ENCODE measurements at regions not wholly inside any gene's neighbourhood (a gene's known extent, or its start where the extent isn't known, plus 50 kb on each side); places are given as distances from the start of the nearest gene placed in this dataset.

DNA sequence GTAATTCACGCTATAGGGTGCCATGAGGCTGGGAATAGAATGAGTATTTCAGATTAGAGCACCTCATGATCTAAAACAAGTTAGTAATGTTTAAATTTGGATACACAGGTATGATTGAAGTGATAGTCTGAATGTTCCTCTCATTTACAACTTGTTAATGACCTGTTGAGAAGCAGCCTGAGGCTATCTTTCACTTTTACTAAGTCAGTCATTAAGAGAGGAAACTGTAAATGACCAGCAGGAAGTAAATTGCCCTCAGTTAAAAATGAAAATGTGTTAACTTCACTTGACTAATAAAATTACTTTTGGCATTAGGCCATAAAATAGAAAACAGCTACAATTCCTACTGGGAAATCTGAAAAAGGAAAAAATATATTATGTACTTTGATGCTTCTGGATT is 1042.0 kb downstream of the DNAJB9 start:
- H4K20me1 ChIP-seq (ENCODE audit: insufficient read depth, low read length) = no peaks in the 10 kb centered on the region
- H3K4me2 ChIP-seq (replicated peaks; ENCODE audit: extremely low read depth, low read length, poor library complexity, severe bottlenecking) = no peak overlapping the region
- no peaks in the 10 kb centered on the region for H3K4me1 Mint-ChIP-seq
- DNase-seq = no peak
- H3K9me3 Mint-ChIP-seq = peaks cover 0 to 7% (median 3%) of the 10 kb centered on the region in 7 donors
- no peaks in the 10 kb centered on the region for H3K79me2 ChIP-seq (ENCODE audit: insufficient read depth, low read length)
- intact Hi-C loops (cut with micrococcal nuclease) = no loop called here
- TF ChIP-seq, protein P1, sequence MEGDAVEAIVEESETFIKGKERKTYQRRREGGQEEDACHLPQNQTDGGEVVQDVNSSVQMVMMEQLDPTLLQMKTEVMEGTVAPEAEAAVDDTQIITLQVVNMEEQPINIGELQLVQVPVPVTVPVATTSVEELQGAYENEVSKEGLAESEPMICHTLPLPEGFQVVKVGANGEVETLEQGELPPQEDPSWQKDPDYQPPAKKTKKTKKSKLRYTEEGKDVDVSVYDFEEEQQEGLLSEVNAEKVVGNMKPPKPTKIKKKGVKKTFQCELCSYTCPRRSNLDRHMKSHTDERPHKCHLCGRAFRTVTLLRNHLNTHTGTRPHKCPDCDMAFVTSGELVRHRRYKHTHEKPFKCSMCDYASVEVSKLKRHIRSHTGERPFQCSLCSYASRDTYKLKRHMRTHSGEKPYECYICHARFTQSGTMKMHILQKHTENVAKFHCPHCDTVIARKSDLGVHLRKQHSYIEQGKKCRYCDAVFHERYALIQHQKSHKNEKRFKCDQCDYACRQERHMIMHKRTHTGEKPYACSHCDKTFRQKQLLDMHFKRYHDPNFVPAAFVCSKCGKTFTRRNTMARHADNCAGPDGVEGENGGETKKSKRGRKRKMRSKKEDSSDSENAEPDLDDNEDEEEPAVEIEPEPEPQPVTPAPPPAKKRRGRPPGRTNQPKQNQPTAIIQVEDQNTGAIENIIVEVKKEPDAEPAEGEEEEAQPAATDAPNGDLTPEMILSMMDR (IDR thresholded peaks at IDR 0.05) = no peak
- no peaks in the 10 kb centered on the region for H3K27me3 Mint-ChIP-seq (ENCODE audit: low read depth in 3 of 3)
- H3K9ac ChIP-seq (ENCODE audit: insufficient read depth, low read length, poor library complexity, severe bottlenecking) = no peak overlapping the region
- H3K4me3 ChIP-seq (replicated peaks in 1 of 3; ENCODE audit: low read depth in 2 of 3, low read length in 3 of 3) = no peak overlapping the region
- H2AFZ ChIP-seq (ENCODE audit: insufficient read depth, low read depth, low read length, poor library complexity, severe bottlenecking) = no peak overlapping the region
- no peak overlapping the region for H3K27ac Mint-ChIP-seq
- no peaks in the 10 kb centered on the region for H3K36me3 Mint-ChIP-seq
- no peak overlapping the region for H3K4me3 Mint-ChIP-seq
- H3K36me3 ChIP-seq (replicated peaks in 1 of 2; ENCODE audit: control insufficient read depth in 1 of 2, insufficient read depth in 2 of 2, low read length in 2 of 2) = no peaks in the 10 kb centered on the region
- H3K27me3 ChIP-seq (ENCODE audit: control insufficient read depth in 2 of 2, insufficient read depth in 2 of 2, low read length in 2 of 2) = no peaks in the 10 kb centered on the region
- H3K9me3 ChIP-seq (replicated peaks in 1 of 2; ENCODE audit: control insufficient read depth in 1 of 2, insufficient read depth in 1 of 2, low read length in 2 of 2) = peaks cover 0 to 5% of the 10 kb centered on the region in 2 donors
- WGBS (ENCODE audit: insufficient coverage) = no CpG with 5 or more reads among the region's 1 CpG
- no peak overlapping the region for H3K27ac ChIP-seq (ENCODE audit: low read depth in 1 of 2, low read length in 2 of 2)
- H3K4me1 ChIP-seq (ENCODE audit: control insufficient read depth in 1 of 2, insufficient read depth in 2 of 2, low read length in 2 of 2) = no peaks in the 10 kb centered on the region

DNA sequence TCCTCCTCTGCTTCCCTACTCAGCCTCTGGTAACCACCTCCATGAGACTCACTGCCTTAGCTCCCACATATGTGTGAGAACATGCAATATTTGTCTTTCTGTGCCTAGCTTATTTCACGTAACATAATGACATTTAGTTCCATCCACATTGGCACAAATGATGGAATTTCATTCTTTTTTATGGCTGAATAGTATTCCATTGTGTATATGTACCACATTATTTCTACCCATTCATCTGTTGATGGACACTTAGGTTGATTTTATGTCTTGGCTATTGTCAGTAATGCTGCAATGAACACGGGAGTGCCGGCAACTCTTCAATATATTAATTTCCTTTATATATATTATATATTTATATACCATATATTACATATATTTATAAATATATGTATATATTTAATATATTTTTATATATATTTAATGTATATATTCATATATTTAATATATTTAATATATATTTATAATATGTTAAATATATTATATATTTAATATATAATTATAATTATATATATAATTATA is 1046.9 kb downstream of the DNAJB9 start:
- Mint-ChIP-seq H3K4me1 (no peaks in the 10 kb centered on the region), H3K9me3 (peaks cover 0 to 6% (median 3%) of the 10 kb centered on the region in 7 donors), H3K36me3 (no peaks in the 10 kb centered on the region), H3K27ac (no peak overlapping the region), H3K27me3 (ENCODE audit: low read depth in 3 of 3) (peaks cover 0 to 1% (median 0%) of the 10 kb centered on the region in 3 donors), H3K4me3 (no peak overlapping the region)
- no peaks in the 10 kb centered on the region for H4K20me1 ChIP-seq (ENCODE audit: insufficient read depth, low read length)
- H3K27ac ChIP-seq (ENCODE audit: low read depth in 1 of 2, low read length in 2 of 2) = no peak overlapping the region
- no peaks in the 10 kb centered on the region for H3K4me1 ChIP-seq (ENCODE audit: control insufficient read depth in 1 of 2, insufficient read depth in 2 of 2, low read length in 2 of 2)
- no peaks in the 10 kb centered on the region for H3K27me3 ChIP-seq (ENCODE audit: control insufficient read depth in 2 of 2, insufficient read depth in 2 of 2, low read length in 2 of 2)
- peaks cover 0 to 4% of the 10 kb centered on the region in 2 donors for H3K9me3 ChIP-seq (replicated peaks in 1 of 2; ENCODE audit: control insufficient read depth in 1 of 2, insufficient read depth in 1 of 2, low read length in 2 of 2)
- H3K9ac ChIP-seq (ENCODE audit: insufficient read depth, low read length, poor library complexity, severe bottlenecking) = no peak overlapping the region
- WGBS (ENCODE audit: insufficient coverage) = no CpG with 5 or more reads among the region's 3 CpGs
- no peaks in the 10 kb centered on the region for H3K36me3 ChIP-seq (replicated peaks in 1 of 2; ENCODE audit: control insufficient read depth in 1 of 2, insufficient read depth in 2 of 2, low read length in 2 of 2)
- no peaks in the 10 kb centered on the region for H3K79me2 ChIP-seq (ENCODE audit: insufficient read depth, low read length)
- H2AFZ ChIP-seq (ENCODE audit: insufficient read depth, low read depth, low read length, poor library complexity, severe bottlenecking) = no peak overlapping the region
- intact Hi-C loops (cut with micrococcal nuclease) = no loop called here
- H3K4me2 ChIP-seq (replicated peaks; ENCODE audit: extremely low read depth, low read length, poor library complexity, severe bottlenecking) = no peak overlapping the region
- TF ChIP-seq, protein P1 (IDR thresholded peaks at IDR 0.05) = no peak
- no peak for DNase-seq
- H3K4me3 ChIP-seq (replicated peaks in 1 of 3; ENCODE audit: low read depth in 2 of 3, low read length in 3 of 3) = no peak overlapping the region
